ENCODE measurements at regions not wholly inside any gene's neighbourhood (a gene's known extent, or its start where the extent isn't known, plus 50 kb on each side); places are given as distances from the start of the nearest gene placed in this dataset.

DNA sequence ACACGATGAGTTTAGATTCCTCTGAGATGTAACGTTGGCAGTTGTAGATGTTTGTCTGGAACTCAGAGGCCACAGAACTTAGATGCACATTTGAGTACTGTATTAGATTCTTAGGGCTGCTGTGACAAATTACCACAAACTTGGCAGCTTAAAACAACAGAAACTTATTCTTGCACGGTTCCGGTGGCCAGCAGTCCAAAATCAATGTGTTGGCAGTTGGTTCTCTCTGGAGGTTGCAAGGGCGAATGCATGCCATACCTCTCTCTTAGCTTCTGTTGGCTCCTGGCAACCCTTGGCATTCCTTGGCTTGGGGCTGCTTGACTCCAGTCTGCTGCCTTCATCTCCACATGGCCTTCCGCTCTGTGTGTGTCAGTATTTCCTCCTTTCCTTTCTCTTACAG, 118.9 kb downstream of the C12orf75 start:
- TF ChIP-seq, protein P1, sequence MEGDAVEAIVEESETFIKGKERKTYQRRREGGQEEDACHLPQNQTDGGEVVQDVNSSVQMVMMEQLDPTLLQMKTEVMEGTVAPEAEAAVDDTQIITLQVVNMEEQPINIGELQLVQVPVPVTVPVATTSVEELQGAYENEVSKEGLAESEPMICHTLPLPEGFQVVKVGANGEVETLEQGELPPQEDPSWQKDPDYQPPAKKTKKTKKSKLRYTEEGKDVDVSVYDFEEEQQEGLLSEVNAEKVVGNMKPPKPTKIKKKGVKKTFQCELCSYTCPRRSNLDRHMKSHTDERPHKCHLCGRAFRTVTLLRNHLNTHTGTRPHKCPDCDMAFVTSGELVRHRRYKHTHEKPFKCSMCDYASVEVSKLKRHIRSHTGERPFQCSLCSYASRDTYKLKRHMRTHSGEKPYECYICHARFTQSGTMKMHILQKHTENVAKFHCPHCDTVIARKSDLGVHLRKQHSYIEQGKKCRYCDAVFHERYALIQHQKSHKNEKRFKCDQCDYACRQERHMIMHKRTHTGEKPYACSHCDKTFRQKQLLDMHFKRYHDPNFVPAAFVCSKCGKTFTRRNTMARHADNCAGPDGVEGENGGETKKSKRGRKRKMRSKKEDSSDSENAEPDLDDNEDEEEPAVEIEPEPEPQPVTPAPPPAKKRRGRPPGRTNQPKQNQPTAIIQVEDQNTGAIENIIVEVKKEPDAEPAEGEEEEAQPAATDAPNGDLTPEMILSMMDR (IDR thresholded peaks at IDR 0.05; ENCODE audit: insufficient read depth, low read length, poor library complexity, severe bottlenecking): no peak
- H3K36me3 ChIP-seq (ENCODE audit: control insufficient read depth, insufficient read depth, low read length): no peaks in the 10 kb centered on the region
- DNase-seq (ENCODE audit: extremely low read depth, insufficient read length): no peak
- no peak overlapping the region for H3K4me3 ChIP-seq (replicated peaks; ENCODE audit: low read depth, low read length)
- no peaks in the 10 kb centered on the region for H3K27me3 ChIP-seq (replicated peaks; ENCODE audit: control insufficient read depth, insufficient read depth, low read length)

DNA sequence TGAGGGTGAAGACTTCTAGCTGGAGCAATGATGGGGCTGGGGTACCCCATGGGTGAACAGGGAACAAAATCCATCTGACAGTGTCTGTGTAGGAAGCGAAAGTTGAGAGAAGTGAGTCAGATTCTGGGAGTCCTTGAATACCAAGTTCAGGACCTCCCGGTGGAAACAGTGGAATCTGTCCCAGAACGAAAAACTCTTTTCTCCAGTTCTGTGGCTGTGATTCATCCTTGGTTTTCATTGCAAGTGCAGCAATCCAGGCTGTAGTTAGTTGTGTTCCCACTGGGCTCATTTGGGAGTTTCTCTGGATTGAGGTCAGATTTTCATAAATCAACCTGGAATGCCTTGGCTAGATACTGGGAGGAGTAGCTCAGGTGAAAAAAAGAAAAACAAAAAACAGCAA, 120.7 kb downstream of the C12orf75 start:
- H3K36me3 ChIP-seq (ENCODE audit: control insufficient read depth, insufficient read depth, low read length): no peaks in the 10 kb centered on the region
- TF ChIP-seq, protein P1 (IDR thresholded peaks at IDR 0.05; ENCODE audit: insufficient read depth, low read length, poor library complexity, severe bottlenecking): no peak
- no peak overlapping the region for H3K4me3 ChIP-seq (replicated peaks; ENCODE audit: low read depth, low read length)
- DNase-seq (ENCODE audit: extremely low read depth, insufficient read length): no peak
- no peaks in the 10 kb centered on the region for H3K27me3 ChIP-seq (replicated peaks; ENCODE audit: control insufficient read depth, insufficient read depth, low read length)

DNA sequence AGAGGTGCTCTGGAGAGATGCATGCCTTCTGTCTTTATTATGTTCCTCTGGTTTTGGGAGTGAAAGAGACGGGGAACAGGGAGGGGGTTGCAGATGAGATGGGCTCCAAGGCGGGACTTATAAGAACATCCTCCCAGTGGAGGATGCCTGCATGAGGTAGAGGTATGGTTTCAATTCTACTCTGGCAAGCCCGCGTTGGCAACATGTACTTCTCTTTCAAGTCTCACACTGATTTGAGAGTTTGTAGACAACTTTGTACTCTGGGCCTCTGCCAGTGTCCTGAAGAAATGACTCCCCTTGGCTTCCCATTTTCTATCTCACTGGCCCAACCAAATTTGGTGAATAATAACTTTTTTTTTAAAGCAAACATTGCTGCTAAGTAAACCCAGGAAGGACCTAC, 121.3 kb downstream of the C12orf75 start:
- TF ChIP-seq, protein P1 (IDR thresholded peaks at IDR 0.05; ENCODE audit: insufficient read depth, low read length, poor library complexity, severe bottlenecking): no peak
- Histone ChIP-seq H3K36me3 (ENCODE audit: control insufficient read depth, insufficient read depth, low read length) (no peaks in the 10 kb centered on the region), H3K27me3 (replicated peaks; ENCODE audit: control insufficient read depth, insufficient read depth, low read length) (no peaks in the 10 kb centered on the region), H3K4me3 (replicated peaks; ENCODE audit: low read depth, low read length) (no peak overlapping the region)
- no peak for DNase-seq (ENCODE audit: extremely low read depth, insufficient read length)

DNA sequence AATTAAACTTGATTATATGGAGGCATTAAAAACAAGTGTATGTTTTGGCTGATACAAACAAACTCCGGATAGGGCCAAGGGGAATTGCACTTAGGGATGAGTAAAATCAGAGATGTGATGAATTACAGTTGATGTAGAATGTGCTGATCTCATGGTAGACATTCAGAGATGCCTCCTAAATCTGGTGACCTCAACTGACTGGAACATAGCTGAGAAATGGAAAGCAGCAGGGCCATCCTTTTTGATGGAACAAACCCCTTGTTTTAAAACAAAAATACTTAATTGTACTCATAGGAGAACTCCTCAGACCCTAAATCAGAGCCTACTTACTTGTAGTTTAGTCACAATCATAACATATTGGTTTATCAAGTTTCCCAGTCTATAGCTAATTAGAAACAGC, 122.8 kb downstream of the C12orf75 start:
- Histone ChIP-seq H3K36me3 (ENCODE audit: control insufficient read depth, insufficient read depth, low read length) (no peaks in the 10 kb centered on the region), H3K4me3 (replicated peaks; ENCODE audit: low read depth, low read length) (no peak overlapping the region), H3K27me3 (replicated peaks; ENCODE audit: control insufficient read depth, insufficient read depth, low read length) (no peaks in the 10 kb centered on the region)
- no peak for DNase-seq (ENCODE audit: extremely low read depth, insufficient read length)
- TF ChIP-seq, protein P1 (IDR thresholded peaks at IDR 0.05; ENCODE audit: insufficient read depth, low read length, poor library complexity, severe bottlenecking): no peak

DNA sequence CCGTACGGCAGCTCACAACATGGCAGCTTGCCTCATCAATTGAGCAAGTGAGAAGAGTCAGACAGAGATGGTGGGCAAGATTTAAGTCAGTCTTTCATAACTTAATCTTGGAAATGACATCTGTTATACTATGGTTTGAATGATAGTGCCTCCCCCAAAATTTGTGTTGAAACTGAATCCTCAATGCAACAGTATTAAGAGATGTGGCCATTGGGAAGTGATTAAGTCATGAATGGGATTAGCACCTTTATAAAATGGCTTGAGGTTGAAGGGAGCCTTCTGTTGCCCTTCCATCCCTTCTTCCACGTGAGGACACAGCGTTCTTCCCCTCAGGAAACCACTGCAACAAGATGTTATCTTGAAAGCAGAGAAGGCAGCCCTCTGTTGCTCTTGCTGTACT, 124.2 kb downstream of the C12orf75 start:
- Histone ChIP-seq H3K4me3 (replicated peaks; ENCODE audit: low read depth, low read length) (no peak overlapping the region), H3K27me3 (replicated peaks; ENCODE audit: control insufficient read depth, insufficient read depth, low read length) (no peaks in the 10 kb centered on the region), H3K36me3 (ENCODE audit: control insufficient read depth, insufficient read depth, low read length) (no peaks in the 10 kb centered on the region)
- TF ChIP-seq, protein P1 (IDR thresholded peaks at IDR 0.05; ENCODE audit: insufficient read depth, low read length, poor library complexity, severe bottlenecking): no peak
- no peak for DNase-seq (ENCODE audit: extremely low read depth, insufficient read length)

DNA sequence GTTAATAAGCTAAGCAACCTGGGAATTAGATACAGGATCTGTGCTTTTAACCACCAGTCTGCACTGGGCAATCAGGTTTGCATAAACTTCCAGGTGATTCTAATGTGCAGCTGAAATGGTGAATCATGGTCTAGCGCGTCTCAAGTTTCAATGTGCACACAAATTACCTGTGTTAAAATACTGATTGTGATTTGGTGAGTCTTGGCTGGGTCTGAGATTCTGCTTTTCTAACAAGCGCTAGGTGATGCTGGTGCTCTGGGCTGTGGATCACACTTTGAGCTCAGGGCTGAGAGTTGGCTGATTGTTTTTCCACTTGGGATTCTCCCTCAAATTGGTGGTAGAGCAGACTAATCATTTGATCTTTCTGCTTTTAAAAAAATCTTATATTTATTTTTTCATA, 124.8 kb downstream of the C12orf75 start:
- H3K36me3 ChIP-seq (ENCODE audit: control insufficient read depth, insufficient read depth, low read length): no peaks in the 10 kb centered on the region
- no peaks in the 10 kb centered on the region for H3K27me3 ChIP-seq (replicated peaks; ENCODE audit: control insufficient read depth, insufficient read depth, low read length)
- DNase-seq (ENCODE audit: extremely low read depth, insufficient read length): no peak
- TF ChIP-seq, protein P1 (IDR thresholded peaks at IDR 0.05; ENCODE audit: insufficient read depth, low read length, poor library complexity, severe bottlenecking): no peak
- H3K4me3 ChIP-seq (replicated peaks; ENCODE audit: low read depth, low read length): no peak overlapping the region
